ENCODE measurements at regions not wholly inside any gene's neighbourhood (a gene's known extent, or its start where the extent isn't known, plus 50 kb on each side); places are given as distances from the start of the nearest gene placed in this dataset.

GRCh38 chr20:7693761-7694160 lies 246.5 kb downstream of the HAO1 start:
- no peak for DNase-seq
- no peaks in the 10 kb centered on the region for H3K27me3 Mint-ChIP-seq (ENCODE audit: insufficient read depth)
- Histone ChIP-seq H3K4me3 (ENCODE audit: low read length) (no peak overlapping the region), H3K9me3 (ENCODE audit: control insufficient read depth, low read length) (no peaks in the 10 kb centered on the region), H3K36me3 (ENCODE audit: control insufficient read depth, insufficient read depth, low read length) (no peaks in the 10 kb centered on the region), H3K4me1 (ENCODE audit: control insufficient read depth, insufficient read depth, low read length) (no peaks in the 10 kb centered on the region), H3K9ac (ENCODE audit: extremely low read depth, low read length, poor library complexity, severe bottlenecking) (no peak overlapping the region), H3K27ac (ENCODE audit: low read depth, low read length) (no peak overlapping the region), H3K27me3 (ENCODE audit: control insufficient read depth, insufficient read depth, low read length, poor library complexity, severe bottlenecking) (no peaks in the 10 kb centered on the region)
- peaks cover 6% of the 10 kb centered on the region for H3K4me1 Mint-ChIP-seq
- H3K9me3 Mint-ChIP-seq, result no peaks in the 10 kb centered on the region
- no peaks in the 10 kb centered on the region for H3K36me3 Mint-ChIP-seq (ENCODE audit: low read depth)
- H3K27ac Mint-ChIP-seq, result no peak overlapping the region
- H3K4me3 Mint-ChIP-seq, result no peak overlapping the region
- no peak for TF ChIP-seq CTCF (conservative IDR thresholded peaks at IDR 0.05)

- H3K4me3 ChIP-seq (ENCODE audit: low read length), result no peak overlapping the region
- H3K9ac ChIP-seq (ENCODE audit: extremely low read depth, low read length, poor library complexity, severe bottlenecking), result no peak overlapping the region
- Mint-ChIP-seq H3K36me3 (ENCODE audit: low read depth) (no peaks in the 10 kb centered on the region), H3K9me3 (no peaks in the 10 kb centered on the region), H3K4me1 (peaks cover 6% of the 10 kb centered on the region), H3K27me3 (ENCODE audit: insufficient read depth) (no peaks in the 10 kb centered on the region), H3K4me3 (no peak overlapping the region), H3K27ac (no peak overlapping the region)
- TF ChIP-seq CTCF (conservative IDR thresholded peaks at IDR 0.05), result no peak
- H3K9me3 ChIP-seq (ENCODE audit: control insufficient read depth, low read length), result no peaks in the 10 kb centered on the region
- 83 to 93% methylated on average over 2 to 5 of the region's 5 CpGs for WGBS, 2 experiments (ENCODE audit: insufficient coverage in 1 of 2, insufficient read length in 1 of 2)
- no peak overlapping the region for H3K27ac ChIP-seq (ENCODE audit: low read depth, low read length)
- DNase-seq, result no peak
- no peaks in the 10 kb centered on the region for H3K27me3 ChIP-seq (ENCODE audit: control insufficient read depth, insufficient read depth, low read length, poor library complexity, severe bottlenecking)
- H3K4me1 ChIP-seq (ENCODE audit: control insufficient read depth, insufficient read depth, low read length), result no peaks in the 10 kb centered on the region
- no peaks in the 10 kb centered on the region for H3K36me3 ChIP-seq (ENCODE audit: control insufficient read depth, insufficient read depth, low read length)
These were observed 245.2 kb downstream of the HAO1 start for GRCh38 chr20:7695051-7695495.

- Mint-ChIP-seq H3K27ac (no peak overlapping the region), H3K9me3 (no peaks in the 10 kb centered on the region), H3K4me3 (no peak overlapping the region), H3K27me3 (ENCODE audit: insufficient read depth) (no peaks in the 10 kb centered on the region), H3K36me3 (ENCODE audit: low read depth) (no peaks in the 10 kb centered on the region), H3K4me1 (peaks cover 6% of the 10 kb centered on the region)
- Histone ChIP-seq H3K9me3 (ENCODE audit: control insufficient read depth, low read length) (no peaks in the 10 kb centered on the region), H3K27ac (ENCODE audit: low read depth, low read length) (no peak overlapping the region), H3K4me3 (ENCODE audit: low read length) (no peak overlapping the region), H3K27me3 (ENCODE audit: control insufficient read depth, insufficient read depth, low read length, poor library complexity, severe bottlenecking) (no peaks in the 10 kb centered on the region), H3K36me3 (ENCODE audit: control insufficient read depth, insufficient read depth, low read length) (no peaks in the 10 kb centered on the region), H3K4me1 (ENCODE audit: control insufficient read depth, insufficient read depth, low read length) (no peaks in the 10 kb centered on the region), H3K9ac (ENCODE audit: extremely low read depth, low read length, poor library complexity, severe bottlenecking) (no peak overlapping the region)
- no peak for DNase-seq
- no peak for TF ChIP-seq CTCF (conservative IDR thresholded peaks at IDR 0.05)
These were observed 244.6 kb downstream of the HAO1 start for GRCh38 chr20:7695635-7696034.

All from endodermal cell (in vitro differentiated cells).